Mesothelial cell of epicardium (in vitro differentiated cells): ENCODE measurements at regions not wholly inside any gene's neighbourhood (a gene's known extent, or its start where the extent isn't known, plus 50 kb on each side); places are given as distances from the start of the nearest gene placed in this dataset.

Source experiments
- DNase-seq, 2 experiments: peaks; one replicate each; pipeline ENCODE4 v3.0.0; 2021; ENCODE audit warnings: low spot score in 2 of 2; ENCODE audit not compliant: unreplicated experiment in 2 of 2
- H3K27ac Mint-ChIP-seq: 2 replicates; pipeline ENCODE4 v1.8.0; 2021; ENCODE audit warnings: mixed read lengths
- H3K27me3 Mint-ChIP-seq: 2 replicates; pipeline ENCODE4 v1.8.0; 2021; ENCODE audit warnings: low read depth, mixed read lengths
- H3K36me3 Mint-ChIP-seq: 2 replicates; pipeline ENCODE4 v1.8.0; 2021; ENCODE audit warnings: mixed read lengths
- H3K4me1 Mint-ChIP-seq: 2 replicates; pipeline ENCODE4 v1.8.0; 2021; ENCODE audit warnings: mixed read lengths
- H3K4me3 Mint-ChIP-seq: 2 replicates; pipeline ENCODE4 v1.8.0; 2021; ENCODE audit warnings: mild to moderate bottlenecking, moderate library complexity, mixed read lengths
- H3K9me3 Mint-ChIP-seq: 2 replicates; pipeline ENCODE4 v1.8.0; 2021; ENCODE audit warnings: mixed read lengths
- TF ChIP-seq, protein P1 (sequence below): fragments of 200-600 bp; sonication (generic); IDR thresholded peaks from one replicate; pipeline ENCODE4 v1.5.0; 2021; ENCODE audit warnings: antibody characterized with exemption; ENCODE audit not compliant: unreplicated experiment

DNA sequence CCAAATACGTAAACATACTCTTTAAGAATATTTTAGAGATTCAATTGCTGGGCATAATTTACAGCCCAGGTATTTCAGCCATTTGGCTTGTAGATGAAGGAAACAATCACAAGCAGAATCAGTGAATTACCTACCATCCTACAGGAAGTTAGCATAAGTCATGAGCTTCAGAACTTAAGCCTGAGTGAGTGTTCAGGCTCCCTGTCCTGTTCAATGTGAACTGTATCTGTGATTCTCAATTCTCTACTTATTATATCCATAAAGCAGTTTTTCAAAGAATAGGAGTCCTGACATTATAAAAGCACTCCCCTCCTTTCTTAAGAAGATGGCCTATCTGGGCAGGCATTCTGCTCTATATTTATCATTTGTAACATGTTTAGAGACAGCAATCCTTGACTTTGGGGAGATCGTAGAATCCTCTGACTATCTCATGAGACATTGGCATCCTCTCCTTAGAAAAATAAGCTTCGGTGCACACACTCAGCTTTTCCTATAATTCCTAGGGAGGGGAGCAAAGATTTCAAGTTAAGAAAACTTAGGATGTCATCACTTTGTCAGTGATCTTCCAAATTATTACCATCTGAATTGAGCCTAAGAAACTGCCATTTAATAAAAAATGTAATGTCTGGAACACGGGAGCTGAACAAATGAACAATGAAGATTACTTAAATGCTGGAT lies 645.2 kb upstream of the IGFBP3 start:
- H3K27me3 Mint-ChIP-seq, result no peaks in the 10 kb centered on the region
- peak overlapping the region; percentile 90 for H3K27ac Mint-ChIP-seq

DNA sequence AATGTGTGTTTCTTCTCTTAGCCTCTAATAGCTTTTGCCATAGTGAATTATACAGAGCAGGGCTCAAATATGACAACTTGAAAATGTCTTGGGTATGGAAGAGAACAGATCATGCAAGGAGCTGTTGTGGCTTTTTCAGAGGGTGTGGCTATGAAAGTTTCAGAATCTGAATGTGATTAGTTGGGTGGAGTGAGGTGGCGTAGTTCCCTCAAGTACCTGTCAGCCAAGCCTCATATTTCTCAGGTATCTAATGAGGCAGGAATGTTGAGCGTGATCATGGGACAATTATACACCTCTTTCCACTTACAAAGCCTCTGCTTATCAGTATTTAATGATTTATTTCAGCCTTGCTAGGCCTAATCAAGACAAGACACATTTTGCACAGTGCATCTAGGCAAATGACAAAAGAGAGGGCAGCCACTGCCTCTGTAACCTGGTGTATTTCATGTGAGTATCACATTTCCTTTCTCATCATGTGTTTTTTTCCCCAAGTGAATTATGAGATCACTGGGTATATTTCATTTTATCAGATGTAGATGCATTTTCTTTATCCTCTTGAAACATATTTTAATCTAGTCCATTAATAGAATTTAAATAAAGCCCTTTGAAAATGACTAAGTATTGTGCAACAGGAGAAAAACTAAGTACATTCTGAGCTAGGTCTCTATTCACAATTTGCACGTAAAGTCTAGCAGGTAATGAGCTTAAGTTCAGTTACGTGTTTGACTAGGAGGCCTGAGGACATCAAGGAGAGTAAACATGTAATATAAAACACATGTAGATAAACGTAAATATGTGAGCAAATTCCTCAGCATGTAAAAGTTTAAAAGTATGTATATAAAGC lies 644.4 kb upstream of the IGFBP3 start:
- peaks cover 50% of the 10 kb centered on the region for H3K4me1 Mint-ChIP-seq
- H3K36me3 Mint-ChIP-seq, result peaks cover 32% of the 10 kb centered on the region
- no peak overlapping the region for H3K4me3 Mint-ChIP-seq
- TF ChIP-seq, protein P1, sequence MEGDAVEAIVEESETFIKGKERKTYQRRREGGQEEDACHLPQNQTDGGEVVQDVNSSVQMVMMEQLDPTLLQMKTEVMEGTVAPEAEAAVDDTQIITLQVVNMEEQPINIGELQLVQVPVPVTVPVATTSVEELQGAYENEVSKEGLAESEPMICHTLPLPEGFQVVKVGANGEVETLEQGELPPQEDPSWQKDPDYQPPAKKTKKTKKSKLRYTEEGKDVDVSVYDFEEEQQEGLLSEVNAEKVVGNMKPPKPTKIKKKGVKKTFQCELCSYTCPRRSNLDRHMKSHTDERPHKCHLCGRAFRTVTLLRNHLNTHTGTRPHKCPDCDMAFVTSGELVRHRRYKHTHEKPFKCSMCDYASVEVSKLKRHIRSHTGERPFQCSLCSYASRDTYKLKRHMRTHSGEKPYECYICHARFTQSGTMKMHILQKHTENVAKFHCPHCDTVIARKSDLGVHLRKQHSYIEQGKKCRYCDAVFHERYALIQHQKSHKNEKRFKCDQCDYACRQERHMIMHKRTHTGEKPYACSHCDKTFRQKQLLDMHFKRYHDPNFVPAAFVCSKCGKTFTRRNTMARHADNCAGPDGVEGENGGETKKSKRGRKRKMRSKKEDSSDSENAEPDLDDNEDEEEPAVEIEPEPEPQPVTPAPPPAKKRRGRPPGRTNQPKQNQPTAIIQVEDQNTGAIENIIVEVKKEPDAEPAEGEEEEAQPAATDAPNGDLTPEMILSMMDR, result no peak
- H3K27ac Mint-ChIP-seq, result peak overlapping the region; percentile 90
- H3K9me3 Mint-ChIP-seq, result peaks cover 18% of the 10 kb centered on the region
- DNase-seq, result no peak
- no peaks in the 10 kb centered on the region for H3K27me3 Mint-ChIP-seq

More for the DNA sequence above, 645.2 kb upstream of the IGFBP3 start:
- TF ChIP-seq, protein P1, result no peak
- Mint-ChIP-seq H3K36me3 (peaks cover 25% of the 10 kb centered on the region), H3K4me3 (no peak overlapping the region), H3K9me3 (peaks cover 10% of the 10 kb centered on the region), H3K4me1 (peaks cover 55% of the 10 kb centered on the region)
- DNase-seq, result no peak

DNA sequence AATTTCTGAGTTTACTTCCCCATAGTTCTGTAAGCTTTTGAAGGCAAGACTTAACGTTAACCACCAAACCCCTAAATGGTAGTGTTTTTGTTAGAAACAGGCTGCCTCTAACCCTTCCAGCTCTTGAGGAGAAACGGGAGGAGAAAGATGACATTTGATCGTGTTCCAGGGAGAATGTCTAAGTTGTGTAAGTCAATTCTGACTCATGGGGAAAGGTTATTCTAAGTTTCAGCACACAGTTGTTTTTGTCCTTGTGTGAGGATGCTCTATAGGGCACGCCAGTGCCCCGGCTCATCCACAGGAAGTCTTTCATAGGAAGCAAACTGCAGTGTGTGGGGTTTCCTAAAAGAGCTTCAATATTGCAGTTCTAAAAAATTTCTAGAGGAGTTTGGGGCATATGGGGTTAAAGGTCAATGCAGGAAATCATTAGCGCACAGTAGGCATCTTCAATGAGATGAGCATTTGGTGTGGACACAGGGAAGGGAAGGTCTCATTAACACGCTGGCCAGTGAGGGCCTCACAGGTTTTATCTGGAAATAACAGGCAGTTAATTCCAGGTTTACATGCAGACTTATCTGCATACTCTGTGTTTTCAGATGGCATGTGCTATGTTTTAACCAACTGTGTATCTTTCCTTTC lies 638.2 kb upstream of the IGFBP3 start:
- no peak overlapping the region for H3K4me3 Mint-ChIP-seq
- H3K27ac Mint-ChIP-seq, result peak overlapping the region; percentile 99

DNA sequence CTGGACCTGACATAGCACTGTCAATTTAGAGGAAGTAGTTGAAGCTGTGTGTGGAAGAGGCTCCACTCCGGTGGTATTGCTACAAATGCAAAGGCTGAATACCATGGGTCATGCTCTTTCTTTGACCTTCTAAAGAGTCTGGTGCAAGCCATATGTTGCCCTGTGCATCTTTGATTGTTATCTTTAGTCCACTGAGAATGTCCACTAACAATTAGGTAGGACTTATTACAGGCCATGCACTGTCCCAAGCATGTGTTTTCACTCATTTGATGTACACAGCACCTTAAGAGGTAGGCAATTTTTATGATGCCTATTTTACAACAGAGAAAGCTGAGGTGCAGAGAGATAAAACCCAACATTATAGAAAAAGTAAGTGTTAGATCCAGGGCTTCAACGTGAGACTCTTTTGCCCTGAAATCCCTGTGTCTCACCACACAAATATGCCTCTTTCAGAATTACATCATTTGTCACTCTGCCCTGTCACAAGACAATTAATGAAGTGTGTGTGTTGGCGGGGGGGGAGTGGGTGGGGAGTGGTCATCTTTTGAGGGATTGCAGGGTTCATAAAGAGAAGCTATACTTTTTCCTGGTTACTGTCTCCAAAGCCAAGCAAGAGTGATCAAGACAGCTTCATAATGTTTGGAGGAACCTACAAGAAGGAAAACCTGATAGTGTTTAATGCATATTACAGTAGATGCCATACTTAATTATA lies 637.6 kb upstream of the IGFBP3 start:
- TF ChIP-seq, protein P1, result no peak
- Mint-ChIP-seq H3K9me3 (peaks cover 33% of the 10 kb centered on the region), H3K27ac (peak overlapping the region; percentile 99), H3K4me3 (no peak overlapping the region), H3K27me3 (no peaks in the 10 kb centered on the region), H3K4me1 (peaks cover 40% of the 10 kb centered on the region), H3K36me3 (peaks cover 43% of the 10 kb centered on the region)
- no peak for DNase-seq

More for the DNA sequence above, 638.2 kb upstream of the IGFBP3 start:
- H3K9me3 Mint-ChIP-seq, result peaks cover 26% of the 10 kb centered on the region
- H3K27me3 Mint-ChIP-seq, result no peaks in the 10 kb centered on the region
- H3K4me1 Mint-ChIP-seq, result peaks cover 40% of the 10 kb centered on the region
- TF ChIP-seq, protein P1, result no peak
- peaks cover 41% of the 10 kb centered on the region for H3K36me3 Mint-ChIP-seq
- no peak for DNase-seq

DNA sequence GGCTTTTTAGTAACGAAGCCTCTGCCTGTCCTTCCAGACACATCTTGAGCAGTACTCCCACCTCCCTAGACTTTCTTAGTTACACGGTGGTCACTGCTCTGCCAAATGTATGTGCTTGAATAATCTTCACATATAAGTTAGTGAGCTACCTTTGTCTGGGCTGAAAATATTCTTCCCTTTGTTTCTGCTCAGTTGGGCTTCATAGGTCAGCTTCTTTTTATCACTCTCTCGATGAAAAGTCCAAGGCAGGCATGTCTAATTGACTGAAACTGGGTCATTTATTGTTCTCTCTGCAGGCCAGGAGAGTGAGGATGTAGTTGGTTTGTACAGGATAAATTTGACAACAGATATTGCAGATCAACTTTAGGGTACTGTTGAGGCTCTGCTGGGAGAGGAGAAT lies 636.7 kb upstream of the IGFBP3 start:
- DNase-seq, result no peak
- Mint-ChIP-seq H3K4me3 (no peak overlapping the region), H3K4me1 (peaks cover 40% of the 10 kb centered on the region), H3K27me3 (no peaks in the 10 kb centered on the region), H3K36me3 (peaks cover 47% of the 10 kb centered on the region), H3K9me3 (peaks cover 38% of the 10 kb centered on the region), H3K27ac (peak overlapping the region; percentile 99)
- TF ChIP-seq, protein P1, result no peak
